ENCODE measurements at regions not wholly inside any gene's neighbourhood (a gene's known extent, or its start where the extent isn't known, plus 50 kb on each side); places are given as distances from the start of the nearest gene placed in this dataset.
A peak's percentile ranks its signal among the peaks of the same experiment; 100 is the strongest.

- no peak overlapping the region for H4K8ac ChIP-seq (ENCODE audit: low read depth, low read length)
- no peaks in the 10 kb centered on the region for H3K9me3 ChIP-seq (replicated peaks in 1 of 2; ENCODE audit: control insufficient read depth in 2 of 2, insufficient read depth in 1 of 2, low read depth in 1 of 2, low read length in 2 of 2)
- H2AK5ac ChIP-seq (ENCODE audit: low read depth, low read length), result no peak overlapping the region
- no peak overlapping the region for H2AFZ ChIP-seq (ENCODE audit: low read length)
- no peaks in the 10 kb centered on the region for H3K36me3 ChIP-seq (replicated peaks in 1 of 2; ENCODE audit: control insufficient read depth in 2 of 2, insufficient read depth in 2 of 2, low read length in 2 of 2)
- H3K9ac ChIP-seq (ENCODE audit: low read depth, low read length, poor library complexity), result no peak overlapping the region
- H3K4me1 ChIP-seq (ENCODE audit: control insufficient read depth in 2 of 2, insufficient read depth in 1 of 2, low read depth in 1 of 2, low read length in 2 of 2), result no peaks in the 10 kb centered on the region
- H3K18ac ChIP-seq (ENCODE audit: low read length), result no peak overlapping the region
- DNase-seq (ENCODE audit: low spot score), result no peak
- no peak overlapping the region for H3K23ac ChIP-seq (ENCODE audit: low read depth, low read length, poor library complexity)
- H3K4me2 ChIP-seq (ENCODE audit: insufficient read depth, low read length, poor library complexity, severe bottlenecking), result no peak overlapping the region
- no peak overlapping the region for H3K14ac ChIP-seq (ENCODE audit: low read length)
- H2BK15ac ChIP-seq (ENCODE audit: low read length), result no peak overlapping the region
- H4K91ac ChIP-seq (ENCODE audit: low read depth, low read length, poor library complexity), result no peak overlapping the region
- H2BK120ac ChIP-seq (ENCODE audit: low read depth, low read length), result no peak overlapping the region
- no CpG with 5 or more reads among the region's 3 CpGs for WGBS, 2 donors (ENCODE audit: extremely low coverage in 2 of 2, insufficient read length in 2 of 2, insufficient replicate concordance in 1 of 2)
- no peak overlapping the region for H2BK5ac ChIP-seq (ENCODE audit: low read length)
- no peak overlapping the region for H3K4me3 ChIP-seq (ENCODE audit: low read length in 2 of 2)
- H3K27ac ChIP-seq (replicated peaks; ENCODE audit: low read length), result no peak overlapping the region
- H3K79me1 ChIP-seq (ENCODE audit: low read depth, low read length), result no peaks in the 10 kb centered on the region
- H2BK12ac ChIP-seq (ENCODE audit: low read length), result no peak overlapping the region
- no peaks in the 10 kb centered on the region for H3K27me3 ChIP-seq (ENCODE audit: control insufficient read depth in 3 of 3, insufficient read depth in 3 of 3, low read depth in 1 of 3, low read length in 3 of 3)
- H3K4ac ChIP-seq (ENCODE audit: low read length), result no peak overlapping the region
Measured at GRCh38 chr7:18166002-18166401, 138.4 kb upstream of the PRPS1L1 start.

GRCh38 chr7:18167815-18168214 lies 140.2 kb upstream of the PRPS1L1 start:
- no peak overlapping the region for H2AK5ac ChIP-seq (ENCODE audit: low read depth, low read length)
- no peak overlapping the region for H3K4me3 ChIP-seq (ENCODE audit: low read length in 2 of 2)
- DNase-seq (ENCODE audit: low spot score), result no peak
- H2BK5ac ChIP-seq (ENCODE audit: low read length), result no peak overlapping the region
- H3K36me3 ChIP-seq (replicated peaks in 1 of 2; ENCODE audit: control insufficient read depth in 2 of 2, insufficient read depth in 2 of 2, low read length in 2 of 2), result no peaks in the 10 kb centered on the region
- no peak overlapping the region for H3K4ac ChIP-seq (ENCODE audit: low read length)
- no peak overlapping the region for H3K18ac ChIP-seq (ENCODE audit: low read length)
- H3K9me3 ChIP-seq (replicated peaks in 1 of 2; ENCODE audit: control insufficient read depth in 2 of 2, insufficient read depth in 1 of 2, low read depth in 1 of 2, low read length in 2 of 2), result no peaks in the 10 kb centered on the region
- H3K4me1 ChIP-seq (ENCODE audit: control insufficient read depth in 2 of 2, insufficient read depth in 1 of 2, low read depth in 1 of 2, low read length in 2 of 2), result no peaks in the 10 kb centered on the region
- no peak overlapping the region for H3K14ac ChIP-seq (ENCODE audit: low read length)
- H2BK15ac ChIP-seq (ENCODE audit: low read length), result no peak overlapping the region
- no peaks in the 10 kb centered on the region for H3K79me1 ChIP-seq (ENCODE audit: low read depth, low read length)
- no peak overlapping the region for H2BK120ac ChIP-seq (ENCODE audit: low read depth, low read length)
- no peaks in the 10 kb centered on the region for H3K27me3 ChIP-seq (ENCODE audit: control insufficient read depth in 3 of 3, insufficient read depth in 3 of 3, low read depth in 1 of 3, low read length in 3 of 3)
- no peak overlapping the region for H3K23ac ChIP-seq (ENCODE audit: low read depth, low read length, poor library complexity)
- H2AFZ ChIP-seq (ENCODE audit: low read length), result peak overlapping the region; percentile 1
- no peak overlapping the region for H3K27ac ChIP-seq (replicated peaks; ENCODE audit: low read length)
- H4K91ac ChIP-seq (ENCODE audit: low read depth, low read length, poor library complexity), result no peak overlapping the region
- H2BK12ac ChIP-seq (ENCODE audit: low read length), result no peak overlapping the region
- WGBS, 2 donors (ENCODE audit: extremely low coverage in 2 of 2, insufficient read length in 2 of 2, insufficient replicate concordance in 1 of 2), result no CpG with 5 or more reads among the region's 1 CpG
- H3K4me2 ChIP-seq (ENCODE audit: insufficient read depth, low read length, poor library complexity, severe bottlenecking), result no peak overlapping the region
- no peak overlapping the region for H4K8ac ChIP-seq (ENCODE audit: low read depth, low read length)
- no peak overlapping the region for H3K9ac ChIP-seq (ENCODE audit: low read depth, low read length, poor library complexity)

GRCh38 chr7:18174996-18175395 lies 147.3 kb upstream of the PRPS1L1 start:
- Histone ChIP-seq H4K91ac (ENCODE audit: low read depth, low read length, poor library complexity) (no peak overlapping the region), H3K9me3 (replicated peaks in 1 of 2; ENCODE audit: control insufficient read depth in 2 of 2, insufficient read depth in 1 of 2, low read depth in 1 of 2, low read length in 2 of 2) (no peaks in the 10 kb centered on the region), H2AK5ac (ENCODE audit: low read depth, low read length) (no peak overlapping the region), H3K27me3 (ENCODE audit: control insufficient read depth in 3 of 3, insufficient read depth in 3 of 3, low read depth in 1 of 3, low read length in 3 of 3) (no peaks in the 10 kb centered on the region), H3K4ac (ENCODE audit: low read length) (no peak overlapping the region), H3K4me1 (ENCODE audit: control insufficient read depth in 2 of 2, insufficient read depth in 1 of 2, low read depth in 1 of 2, low read length in 2 of 2) (peaks cover 0 to 1% of the 10 kb centered on the region in 2 donors), H2BK12ac (ENCODE audit: low read length) (no peak overlapping the region), H3K4me3 (ENCODE audit: low read length in 2 of 2) (no peak overlapping the region), H3K27ac (replicated peaks; ENCODE audit: low read length) (no peak overlapping the region), H3K4me2 (ENCODE audit: insufficient read depth, low read length, poor library complexity, severe bottlenecking) (no peak overlapping the region), H2AFZ (ENCODE audit: low read length) (peak overlapping the region; percentile 17), H4K8ac (ENCODE audit: low read depth, low read length) (no peak overlapping the region), H3K36me3 (replicated peaks in 1 of 2; ENCODE audit: control insufficient read depth in 2 of 2, insufficient read depth in 2 of 2, low read length in 2 of 2) (no peaks in the 10 kb centered on the region), H3K23ac (ENCODE audit: low read depth, low read length, poor library complexity) (no peak overlapping the region), H2BK15ac (ENCODE audit: low read length) (no peak overlapping the region), H3K9ac (ENCODE audit: low read depth, low read length, poor library complexity) (no peak overlapping the region), H2BK5ac (ENCODE audit: low read length) (no peak overlapping the region), H3K14ac (ENCODE audit: low read length) (no peak overlapping the region), H3K18ac (ENCODE audit: low read length) (no peak overlapping the region), H3K79me1 (ENCODE audit: low read depth, low read length) (no peaks in the 10 kb centered on the region), H2BK120ac (ENCODE audit: low read depth, low read length) (no peak overlapping the region)
- no peak for DNase-seq (ENCODE audit: low spot score)
- no CpG with 5 or more reads among the region's 7 CpGs for WGBS, 2 donors (ENCODE audit: extremely low coverage in 2 of 2, insufficient read length in 2 of 2, insufficient replicate concordance in 1 of 2)

- Histone ChIP-seq H2BK15ac (ENCODE audit: low read length) (no peak overlapping the region), H2BK120ac (ENCODE audit: low read depth, low read length) (no peak overlapping the region), H3K27ac (replicated peaks; ENCODE audit: low read length) (no peak overlapping the region), H3K4ac (ENCODE audit: low read length) (no peak overlapping the region), H2AK5ac (ENCODE audit: low read depth, low read length) (no peak overlapping the region), H3K18ac (ENCODE audit: low read length) (no peak overlapping the region), H4K8ac (ENCODE audit: low read depth, low read length) (no peak overlapping the region), H3K14ac (ENCODE audit: low read length) (no peak overlapping the region), H3K4me1 (ENCODE audit: control insufficient read depth in 2 of 2, insufficient read depth in 1 of 2, low read depth in 1 of 2, low read length in 2 of 2) (peaks cover 0 to 1% of the 10 kb centered on the region in 2 donors), H3K4me2 (ENCODE audit: insufficient read depth, low read length, poor library complexity, severe bottlenecking) (no peak overlapping the region), H2AFZ (ENCODE audit: low read length) (no peak overlapping the region), H3K23ac (ENCODE audit: low read depth, low read length, poor library complexity) (no peak overlapping the region), H3K9ac (ENCODE audit: low read depth, low read length, poor library complexity) (no peak overlapping the region), H3K9me3 (replicated peaks in 1 of 2; ENCODE audit: control insufficient read depth in 2 of 2, insufficient read depth in 1 of 2, low read depth in 1 of 2, low read length in 2 of 2) (no peaks in the 10 kb centered on the region), H4K91ac (ENCODE audit: low read depth, low read length, poor library complexity) (no peak overlapping the region), H3K4me3 (ENCODE audit: low read length in 2 of 2) (no peak overlapping the region), H3K27me3 (ENCODE audit: control insufficient read depth in 3 of 3, insufficient read depth in 3 of 3, low read depth in 1 of 3, low read length in 3 of 3) (no peaks in the 10 kb centered on the region), H3K36me3 (replicated peaks in 1 of 2; ENCODE audit: control insufficient read depth in 2 of 2, insufficient read depth in 2 of 2, low read length in 2 of 2) (no peaks in the 10 kb centered on the region), H2BK12ac (ENCODE audit: low read length) (no peak overlapping the region), H3K79me1 (ENCODE audit: low read depth, low read length) (no peaks in the 10 kb centered on the region), H2BK5ac (ENCODE audit: low read length) (no peak overlapping the region)
- no CpG with 5 or more reads among the region's 2 CpGs for WGBS, 2 donors (ENCODE audit: extremely low coverage in 2 of 2, insufficient read length in 2 of 2, insufficient replicate concordance in 1 of 2)
- DNase-seq (ENCODE audit: low spot score), result no peak
Measured at GRCh38 chr7:18175801-18176450, 148.3 kb upstream of the PRPS1L1 start.
